Stomach (tissue), 8 donors: ENCODE measurements at regions not wholly inside any gene's neighbourhood (a gene's known extent, or its start where the extent isn't known, plus 50 kb on each side); places are given as distances from the start of the nearest gene placed in this dataset.
A peak's percentile ranks its signal among the peaks of the same experiment; 100 is the strongest.

Source experiments
- DNase-seq, 2 donors: peaks; one replicate each; pipeline versions ENCODE4 v3.0.0 to v3.0.0-alpha.2; 2013 to 2019
- H3K27ac ChIP-seq, 5 donors: fragments of 200-600 bp in 4 of 5; sonication (generic) in 4 of 5; one replicate each; pipeline ENCODE4 v1.5.1; 2013 to 2019; ENCODE audit warnings: mild to moderate bottlenecking in 1 of 5, moderate library complexity in 1 of 5
- H3K27me3 ChIP-seq, 3 donors: fragments of 200-600 bp; sonication (generic); one replicate each; pipeline ENCODE4 v1.5.1; 2017 to 2019; ENCODE audit warnings: mixed run types in 1 of 3
- H3K36me3 ChIP-seq, 4 donors: fragments of 200-600 bp; sonication (generic); 1 replicate in 3 of 4; 2 replicates in 1 of 4; pipeline ENCODE4 v1.5.1; 2016 to 2019
- H3K4me1 ChIP-seq, 4 donors: fragments of 200-600 bp; sonication (generic); one replicate each; pipeline ENCODE4 v1.5.1; 2016 to 2019
- H3K4me3 ChIP-seq, 4 donors: fragments of 200-600 bp; sonication (generic) in 3 of 4; one replicate each; pipeline ENCODE4 v1.5.1; 2016 to 2019; ENCODE audit warnings: mild to moderate bottlenecking in 1 of 4
- H3K9me3 ChIP-seq, 4 donors: fragments of 200-600 bp; sonication (generic); one replicate each; pipeline ENCODE4 v1.5.1; 2016 to 2019
- CTCF ChIP-seq, 7 experiments: fragments of 450-650 bp in 4 of 7; fragments of 200-600 bp in 3 of 7; sonication (generic) in 3 of 7; IDR thresholded peaks; one replicate each; pipeline ENCODE4 v1.5.1; 2016 to 2019; ENCODE audit warnings: antibody characterized with exemption in 7 of 7, control low read depth in 2 of 7, mild to moderate bottlenecking in 1 of 7
- EP300 ChIP-seq: sonication (generic); formaldehyde crosslinking; IDR thresholded peaks from one replicate; pipeline ENCODE4 v1.6.1; 2017; ENCODE audit warnings: antibody characterized with exemption
- POLR2A ChIP-seq, 4 donors: fragments of 450-650 bp; IDR thresholded peaks; one replicate each; pipeline ENCODE4 v1.6.1; 2016; ENCODE audit warnings: antibody characterized with exemption in 4 of 4, control low read depth in 2 of 4, mild to moderate bottlenecking in 1 of 4, moderate library complexity in 1 of 4
- POLR2AphosphoS5 ChIP-seq, 3 donors: sonication (generic); formaldehyde crosslinking; IDR thresholded peaks; one replicate each; pipeline ENCODE4 v1.6.1; 2016; ENCODE audit warnings: antibody characterized with exemption in 3 of 3
- WGBS, 5 donors: extraction: QIAGEN DNeasy Blood & Tissue Kit in 3 of 5; methylation state at CpG; one replicate each; pipeline versions ENCODE4 v1.1.5 to v1.1.7; 2013 to 2018; 5-methylcytosine and 5-hydroxymethylcytosine counted together
- intact Hi-C: fragments of 100-400 bp; cut with DNase I; formaldehyde crosslinking; loops from one replicate; pipeline ENCODE4 v1.15.1; 2023; ENCODE audit warnings: low total_unique reads
- donor health status: healthy with polysubstance abuse.
- donor health status: Bipolar disorder and iron deficiency.
- donor health status: healthy.

- intact Hi-C loops: no loop called here
- WGBS, 5 donors: 36 to 77% (median 50%) methylated on average over 1 of the region's 1 CpG
These were observed 187.9 kb downstream of the SUCNR1 start for GRCh38 chr3:152061296-152061695.

GRCh38 chr3:152069871-152070270, 196.4 kb downstream of the SUCNR1 start:
- Histone ChIP-seq H3K4me1 (peaks cover 0 to 8% (median 0%) of the 10 kb centered on the region in 4 donors), H3K36me3 (no peaks in the 10 kb centered on the region), H3K9me3 (peaks cover 0 to 8% (median 0%) of the 10 kb centered on the region in 4 donors), H3K27me3 (no peaks in the 10 kb centered on the region), H3K27ac (no peak overlapping the region), H3K4me3 (no peak overlapping the region)
- intact Hi-C loops: loop anchor here (10.0 kb wide), 1 partner anchor 375 kb away; no protein-coding TSS in a partner anchor
- TF ChIP-seq POLR2AphosphoS5 (IDR thresholded peaks at IDR 0.05) (no peak), POLR2A (IDR thresholded peaks at IDR 0.05) (no peak), EP300 (no peak), CTCF (IDR thresholded peaks at IDR 0.05) (no peak)
- DNase-seq: no peak

More at GRCh38 chr3:152061296-152061695, 187.9 kb downstream of the SUCNR1 start:
- TF ChIP-seq EP300 (no peak), POLR2AphosphoS5 (IDR thresholded peaks at IDR 0.05) (no peak)
- H3K4me1 ChIP-seq: peaks cover 0 to 14% (median 3%) of the 10 kb centered on the region in 4 donors
- no peaks in the 10 kb centered on the region for H3K9me3 ChIP-seq
- H3K27me3 ChIP-seq: no peaks in the 10 kb centered on the region
- peak overlapping the region in 1 of 5 donors; percentile 25 for H3K27ac ChIP-seq
- H3K4me3 ChIP-seq: no peak overlapping the region
- no peak for DNase-seq
- no peaks in the 10 kb centered on the region for H3K36me3 ChIP-seq

- no peak overlapping the region for H3K4me3 ChIP-seq
- TF ChIP-seq CTCF (IDR thresholded peaks at IDR 0.05): no peak
- peaks cover 0 to 8% (median 0%) of the 10 kb centered on the region in 4 donors for H3K9me3 ChIP-seq
- H3K4me1 ChIP-seq: peaks cover 0 to 8% (median 3%) of the 10 kb centered on the region in 4 donors
- no peak for DNase-seq
- 95 to 99% (median 97%) methylated on average over 3 of the region's 3 CpGs for WGBS, 5 donors
- H3K27ac ChIP-seq: no peak overlapping the region
- H3K36me3 ChIP-seq: no peaks in the 10 kb centered on the region
- H3K27me3 ChIP-seq: no peaks in the 10 kb centered on the region
- intact Hi-C loops: loop anchor here (10.0 kb wide), 1 partner anchor 373 kb away; no protein-coding TSS in a partner anchor
These were observed 197.4 kb upstream of the MBNL1 start for GRCh38 chr3:152071315-152071714.

- peaks cover 0 to 8% (median 0%) of the 10 kb centered on the region in 4 donors for H3K9me3 ChIP-seq
- DNase-seq: peak in 1 of 2 donors; percentile 40
- H3K4me3 ChIP-seq: no peak overlapping the region
- 34 to 51% (median 38%) methylated on average over 1 of the region's 1 CpG for WGBS, 5 donors
- no peaks in the 10 kb centered on the region for H3K27me3 ChIP-seq
- intact Hi-C loops: loop anchor here (10.0 kb wide), 1 partner anchor 373 kb away; no protein-coding TSS in a partner anchor
- H3K36me3 ChIP-seq: no peaks in the 10 kb centered on the region
- no peak overlapping the region for H3K27ac ChIP-seq
- H3K4me1 ChIP-seq: peaks cover 0 to 8% (median 3%) of the 10 kb centered on the region in 4 donors
- TF ChIP-seq CTCF (IDR thresholded peaks at IDR 0.05): peak in 4 of 7 experiments; percentile 10 to 30 (median 19)
- no peak for TF ChIP-seq EP300
These were observed 196.8 kb upstream of the MBNL1 start for GRCh38 chr3:152071924-152072323.

GRCh38 chr3:152073267-152073666, 195.5 kb upstream of the MBNL1 start:
- no peaks in the 10 kb centered on the region for H3K27me3 ChIP-seq
- intact Hi-C loops: loop anchor here (10.0 kb wide), 1 partner anchor 372 kb away; no protein-coding TSS in a partner anchor
- TF ChIP-seq POLR2A (IDR thresholded peaks at IDR 0.05) (no peak), CTCF (IDR thresholded peaks at IDR 0.05) (no peak), POLR2AphosphoS5 (IDR thresholded peaks at IDR 0.05) (no peak), EP300 (no peak)
- H3K4me3 ChIP-seq: no peak overlapping the region
- WGBS, 5 donors: 48 to 69% (median 55%) methylated on average over 6 of the region's 6 CpGs
- H3K36me3 ChIP-seq: no peaks in the 10 kb centered on the region
- peak in 1 of 2 donors; percentile 11 for DNase-seq
- no peak overlapping the region for H3K27ac ChIP-seq
- peaks cover 0 to 8% (median 3%) of the 10 kb centered on the region in 4 donors for H3K4me1 ChIP-seq
- H3K9me3 ChIP-seq: peaks cover 0 to 8% (median 0%) of the 10 kb centered on the region in 4 donors
